Activated CD8-positive, alpha-beta memory T cell treated with anti-CD3 and anti-CD28 coated beads, Interleukin-2, amount 50 U/mL, for 4 hours (primary cell): ENCODE measurements at regions not wholly inside any gene's neighbourhood (a gene's known extent, or its start where the extent isn't known, plus 50 kb on each side); places are given as distances from the start of the nearest gene placed in this dataset.

Experiments
- DNase-seq: peaks from one replicate; pipeline ENCODE4 v3.0.0-alpha.2; 2020

- no peak for DNase-seq
Measured at GRCh38 chr12:87783467-87783866, 245.7 kb downstream of the C12orf50 start.

- DNase-seq: no peak
Measured at GRCh38 chr12:87782838-87783237, 246.4 kb downstream of the C12orf50 start.

GRCh38 chr12:87779858-87780498 is 249.2 kb downstream of the C12orf50 start:
- no peak for DNase-seq

GRCh38 chr12:87779016-87779415 is 250.2 kb downstream of the C12orf50 start:
- no peak for DNase-seq

GRCh38 chr12:87778065-87778464 is 251.1 kb downstream of the C12orf50 start:
- DNase-seq: no peak

- no peak for DNase-seq
Measured at GRCh38 chr12:87775784-87776183, 253.4 kb downstream of the C12orf50 start.

GRCh38 chr12:87775051-87775450 is 254.2 kb downstream of the C12orf50 start:
- DNase-seq: no peak

GRCh38 chr12:87772401-87772800 is 256.8 kb downstream of the C12orf50 start:
- DNase-seq: no peak

- no peak for DNase-seq
Measured at GRCh38 chr12:87768501-87769287, 260.5 kb downstream of the C12orf50 start.

- DNase-seq: no peak
Measured at GRCh38 chr12:87766044-87766443, 263.2 kb downstream of the C12orf50 start.

GRCh38 chr12:87760943-87761342 is 268.3 kb downstream of the C12orf50 start:
- DNase-seq: no peak

- no peak for DNase-seq
Measured at GRCh38 chr12:87758271-87758670, 270.9 kb downstream of the C12orf50 start.

GRCh38 chr12:87756721-87757120 is 272.5 kb downstream of the C12orf50 start:
- no peak for DNase-seq

- DNase-seq: no peak
Measured at GRCh38 chr12:87756111-87756510, 273.1 kb downstream of the C12orf50 start.

- no peak for DNase-seq
Measured at GRCh38 chr12:87728931-87729593, 300.1 kb downstream of the C12orf50 start.

- DNase-seq: no peak
Measured at GRCh38 chr12:87720967-87721366, 308.2 kb downstream of the C12orf50 start.

- no peak for DNase-seq
Measured at GRCh38 chr12:87704374-87704773, 324.8 kb downstream of the C12orf50 start.

- DNase-seq: no peak
Measured at GRCh38 chr12:87690236-87690810, 338.9 kb downstream of the C12orf50 start.

- no peak for DNase-seq
Measured at GRCh38 chr12:87689196-87689595, 340.0 kb downstream of the C12orf50 start.

- no peak for DNase-seq
Measured at GRCh38 chr12:87687362-87687761, 341.8 kb downstream of the C12orf50 start.

- no peak for DNase-seq
Measured at GRCh38 chr12:87685696-87686095, 343.5 kb downstream of the C12orf50 start.

- DNase-seq: no peak
Measured at GRCh38 chr12:87679251-87679650, 349.9 kb downstream of the C12orf50 start.

- no peak for DNase-seq
Measured at GRCh38 chr12:87678453-87678852, 350.7 kb downstream of the C12orf50 start.

GRCh38 chr12:87676731-87677130 is 352.5 kb downstream of the C12orf50 start:
- no peak for DNase-seq
